ENCODE measurements at regions not wholly inside any gene's neighbourhood (a gene's known extent, or its start where the extent isn't known, plus 50 kb on each side); places are given as distances from the start of the nearest gene placed in this dataset.

- no peak for DNase-seq
Measured at GRCh38 chr4:146998157-146998556, 52.5 kb upstream of the TTC29 start.

GRCh38 chr4:147003956-147004809, 58.5 kb upstream of the TTC29 start:
- DNase-seq, result no peak

DNA sequence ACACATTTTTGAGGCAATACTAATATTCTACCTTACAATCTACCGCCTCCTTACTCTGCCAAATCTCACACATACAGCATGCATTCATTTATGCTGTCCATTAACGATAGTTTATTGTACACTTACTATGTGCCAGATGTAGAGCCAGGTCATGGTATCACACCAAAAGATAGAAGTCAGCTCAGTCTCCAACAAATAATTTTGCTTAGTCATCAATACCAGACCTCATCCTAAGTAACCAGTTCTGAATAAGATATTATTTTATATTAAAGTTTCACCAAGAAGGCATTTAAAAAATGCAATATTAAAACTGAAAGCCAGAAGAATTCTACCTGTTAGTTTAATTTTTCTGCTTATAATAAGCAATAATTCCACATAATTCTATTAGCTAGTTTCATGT, 60.6 kb upstream of the TTC29 start:
- DNase-seq, result no peak

- no peak for DNase-seq
Measured at GRCh38 chr4:147009875-147010274, 64.2 kb upstream of the TTC29 start.

DNA sequence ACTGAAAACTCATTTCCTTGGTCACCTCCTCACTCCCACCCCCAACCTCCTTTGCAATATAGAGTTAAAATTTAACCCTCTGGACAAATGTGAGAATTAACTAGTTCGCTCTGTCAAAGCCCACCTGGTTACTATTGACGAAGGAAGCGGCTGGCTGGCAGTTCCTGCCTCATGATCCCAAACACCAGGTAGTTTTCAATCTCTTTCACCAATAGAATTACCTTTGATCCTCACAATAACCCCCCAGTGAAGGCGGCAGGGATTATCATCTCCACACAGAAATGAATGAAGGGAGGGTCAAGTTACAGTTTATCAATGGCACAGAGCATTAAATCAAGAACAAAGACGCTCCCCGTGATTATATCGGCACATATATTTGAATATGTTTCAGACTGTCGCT, 65.7 kb upstream of the TTC29 start:
- DNase-seq, result no peak

DNA sequence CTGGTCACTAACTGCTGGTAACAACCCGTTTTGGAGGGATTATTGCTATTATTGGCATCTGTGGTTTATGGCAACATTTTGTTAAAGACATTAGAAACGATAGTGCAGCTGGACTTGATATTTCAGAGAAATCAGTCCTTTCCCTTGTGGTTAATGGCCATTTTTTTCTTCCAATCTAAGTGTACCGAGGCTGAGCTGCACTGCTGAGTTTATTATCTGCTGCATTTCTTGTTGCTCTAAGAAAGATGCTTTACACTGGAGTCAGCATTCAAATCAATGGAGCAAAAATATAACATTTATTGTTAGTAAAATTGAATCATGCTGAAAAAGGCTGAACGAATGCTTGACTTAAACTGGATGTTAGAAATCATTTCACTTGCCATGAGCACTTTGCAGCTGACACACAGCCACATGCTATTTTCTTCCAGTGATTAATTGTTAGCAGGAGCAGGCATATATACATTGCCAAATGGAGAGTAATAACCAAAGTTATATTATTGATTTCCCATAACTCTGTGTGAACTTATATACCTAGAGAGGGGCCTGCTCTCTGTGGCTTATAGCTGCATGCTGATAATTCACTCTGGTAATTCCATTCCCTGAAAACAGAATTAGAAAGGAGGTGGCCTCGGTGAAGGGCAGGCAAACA, 66.5 kb upstream of the TTC29 start:
- DNase-seq, result no peak

GRCh38 chr4:147014946-147015345, 69.3 kb upstream of the TTC29 start:
- no peak for DNase-seq

GRCh38 chr4:147015491-147015890, 69.8 kb upstream of the TTC29 start:
- DNase-seq, result no peak

DNA sequence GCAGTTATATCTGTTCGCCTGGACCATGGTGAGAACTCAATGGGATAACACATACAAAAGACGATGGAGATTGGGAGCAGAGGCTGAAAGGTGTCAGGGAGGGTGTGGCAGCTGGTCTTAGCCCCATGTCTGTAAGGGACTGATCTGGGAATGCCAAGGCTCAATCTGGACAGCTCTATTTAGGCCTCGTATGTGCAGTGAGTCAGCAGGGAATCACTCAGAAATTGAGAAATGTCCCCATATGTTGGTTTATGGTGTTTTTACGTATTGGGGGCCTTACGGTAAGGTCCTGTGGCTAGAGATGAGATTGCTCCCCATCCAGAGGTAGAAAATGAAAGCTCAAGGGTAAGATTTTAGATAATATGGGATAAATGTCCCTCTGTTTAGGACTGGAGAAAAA, 71.4 kb upstream of the TTC29 start:
- DNase-seq, result no peak

- DNase-seq, result peak; percentile 33
Measured at GRCh38 chr4:147019091-147019490, 73.4 kb upstream of the TTC29 start.

DNA sequence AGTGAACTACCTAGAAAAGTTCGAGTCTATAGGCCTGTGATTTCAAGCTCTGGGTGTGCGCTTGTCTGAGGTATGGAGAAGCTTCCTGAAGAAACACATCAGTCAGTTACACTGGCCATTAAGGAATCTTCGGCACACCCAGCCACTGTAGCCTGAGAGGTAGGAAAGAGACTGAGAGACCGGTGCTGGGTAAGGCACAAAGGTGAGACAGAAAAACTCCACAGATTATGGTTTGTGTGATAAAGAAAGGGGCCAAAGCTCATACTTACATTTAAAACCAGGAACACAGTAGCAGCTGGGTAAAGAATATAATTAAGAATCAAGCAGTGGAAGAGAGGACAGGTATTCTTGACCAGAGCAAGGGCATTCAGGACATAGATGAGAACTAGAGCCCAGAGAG, 74.8 kb upstream of the TTC29 start:
- DNase-seq, result no peak

DNA sequence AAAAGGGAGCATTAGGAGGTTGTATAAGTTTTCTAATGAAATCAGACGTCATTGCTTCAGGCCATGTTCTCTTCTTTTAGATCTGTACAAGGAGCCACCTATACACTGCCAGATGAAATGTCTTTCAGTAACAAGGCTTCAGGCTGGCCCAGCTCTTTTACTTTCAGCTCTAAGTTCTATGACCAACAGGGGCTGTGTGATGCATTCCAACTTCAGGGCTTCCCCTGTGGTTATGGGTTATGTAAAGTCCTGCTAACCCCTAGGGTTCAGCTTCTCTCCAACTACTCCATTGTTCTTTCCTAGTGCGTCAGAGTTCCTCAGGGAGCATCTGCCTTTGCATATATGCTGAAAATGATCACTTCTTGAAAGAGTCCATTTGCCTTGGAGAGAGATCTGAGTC, 79.4 kb upstream of the TTC29 start:
- DNase-seq, result no peak

GRCh38 chr4:147029296-147029695, 83.6 kb upstream of the TTC29 start:
- DNase-seq, result no peak

GRCh38 chr4:147034372-147034771, 88.7 kb upstream of the TTC29 start:
- DNase-seq, result no peak

DNA sequence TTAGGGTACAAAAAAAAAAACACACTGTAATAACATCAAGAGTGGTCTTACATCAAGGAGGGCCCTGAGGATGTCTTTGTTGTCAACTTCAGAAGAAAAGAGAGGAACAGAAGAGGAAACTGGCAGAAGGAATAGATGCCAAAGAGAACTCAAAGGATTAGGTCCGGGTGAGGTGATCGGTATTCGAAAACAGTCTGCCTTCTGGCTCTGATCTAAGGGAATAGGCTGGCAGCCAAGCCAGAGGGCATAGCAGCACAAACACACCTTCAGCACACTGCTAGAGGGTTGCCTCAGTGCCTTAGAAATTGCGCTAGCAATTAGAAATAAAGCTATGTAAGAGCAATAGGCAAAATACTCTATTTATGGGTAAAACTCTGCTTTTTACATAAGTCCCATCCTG, 91.4 kb upstream of the TTC29 start:
- no peak for DNase-seq

- DNase-seq, result no peak
Measured at GRCh38 chr4:147039976-147040575, 94.4 kb upstream of the TTC29 start.

- DNase-seq, result no peak
Measured at GRCh38 chr4:147040874-147041273, 95.2 kb upstream of the TTC29 start.

GRCh38 chr4:147041376-147041775, 95.7 kb upstream of the TTC29 start:
- no peak for DNase-seq

DNA sequence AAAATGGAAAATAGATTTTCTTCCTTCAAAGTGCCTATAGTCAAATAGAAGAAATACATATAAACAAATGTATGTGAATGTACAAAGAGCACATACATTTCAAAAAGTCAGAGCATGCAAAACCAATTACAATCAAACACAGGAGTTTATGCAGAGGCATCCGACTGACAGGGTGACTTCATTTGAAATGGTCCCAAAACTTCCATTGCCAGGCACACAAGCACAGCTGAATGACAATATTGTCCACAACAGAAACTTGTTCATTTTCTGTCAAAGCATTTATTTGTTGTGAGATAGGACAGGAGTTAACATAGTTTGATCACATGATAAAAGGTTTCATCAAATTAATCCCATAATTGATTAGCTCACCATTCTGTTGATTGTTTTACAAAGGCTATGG, 96.4 kb upstream of the TTC29 start:
- DNase-seq, result no peak

DNA sequence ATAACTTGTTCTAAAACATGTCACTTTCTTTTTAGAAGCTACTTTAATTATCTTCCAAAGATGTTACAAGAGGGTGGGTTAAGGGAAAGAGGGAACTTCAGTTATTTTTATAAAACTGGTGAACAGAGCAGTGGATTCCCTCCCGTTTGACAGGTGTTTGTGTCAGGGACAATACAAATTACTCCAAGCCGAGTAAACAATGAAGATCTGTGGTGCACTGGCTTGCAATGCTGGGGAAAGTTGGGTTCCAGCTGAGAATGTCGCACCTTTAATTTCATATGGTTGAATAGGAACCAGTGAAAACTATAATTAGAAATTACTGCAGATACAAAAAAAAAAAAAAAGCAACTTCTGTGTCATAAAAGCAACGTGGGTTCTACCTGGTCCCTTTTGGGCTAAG, 98.6 kb upstream of the TTC29 start:
- DNase-seq, result no peak

GRCh38 chr4:147049946-147050345, 104.3 kb upstream of the TTC29 start:
- DNase-seq, result no peak

- DNase-seq, result no peak
Measured at GRCh38 chr4:147050356-147050765, 104.7 kb upstream of the TTC29 start.

DNA sequence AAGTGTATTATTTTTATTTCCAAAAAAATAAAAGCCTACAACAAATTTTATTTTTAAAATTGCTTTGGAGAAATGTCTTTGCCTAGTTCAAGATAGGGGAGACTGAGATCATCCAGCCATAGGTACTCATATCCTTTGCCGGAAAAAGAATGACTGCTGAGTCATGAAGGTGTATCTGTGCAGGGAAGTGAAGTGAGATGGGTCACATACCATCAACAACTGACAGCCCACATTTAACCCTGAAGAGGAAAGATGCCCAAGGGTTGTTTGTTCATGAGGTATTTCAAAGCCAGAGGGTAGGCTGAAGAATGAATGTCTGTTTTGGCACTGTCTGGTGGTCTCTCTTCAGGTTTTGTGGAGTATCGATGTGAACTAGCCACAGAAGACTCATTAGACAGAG, 106.7 kb upstream of the TTC29 start:
- no peak for DNase-seq

DNA sequence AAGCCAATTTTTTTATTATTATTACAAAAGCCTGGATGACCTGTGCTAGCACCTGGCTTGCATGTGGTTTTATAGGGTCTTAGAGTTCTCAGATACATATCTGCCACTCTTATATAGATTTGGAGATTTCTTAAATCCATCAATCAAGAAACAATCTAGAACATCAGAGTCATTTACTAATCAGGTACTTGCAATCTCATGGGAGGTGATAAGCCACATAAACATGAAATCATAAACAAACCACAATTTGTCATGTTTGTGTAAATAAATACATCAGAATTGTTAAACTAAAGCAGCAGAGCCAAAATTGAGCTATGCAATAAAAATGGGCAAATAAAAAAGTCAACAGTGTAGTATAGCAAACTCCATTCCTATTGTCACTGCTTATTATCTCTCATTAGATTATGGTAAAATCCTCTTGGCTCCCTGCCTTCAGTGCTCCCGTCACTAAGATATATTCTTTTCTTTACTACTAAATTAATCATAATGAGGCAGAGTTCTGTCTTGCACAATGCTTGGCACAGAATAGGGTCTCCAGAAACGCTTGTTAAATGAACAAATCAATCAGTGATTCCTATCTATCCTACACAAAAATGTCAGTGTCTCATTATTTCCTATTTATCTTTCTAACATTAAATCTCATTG, 108.7 kb upstream of the TTC29 start:
- no peak for DNase-seq
